Activated CD8-positive, alpha-beta T cell treated with anti-CD3 and anti-CD28 coated beads for 36 hours (primary cell): ENCODE measurements at regions not wholly inside any gene's neighbourhood (a gene's known extent, or its start where the extent isn't known, plus 50 kb on each side); places are given as distances from the start of the nearest gene placed in this dataset.

ENCODE experiments used
- ATAC-seq: fragments of 200-7000 bp; cut with Tn5 transposase; one replicate; pipeline ENCODE4 v1.10.0; 2021; ENCODE audit warnings: mild to moderate bottlenecking, moderate library complexity
- CTCF ChIA-PET: fragments of 350-600 bp; sonication (Branson Sonifier 250); formaldehyde crosslinking; loops from one replicate; lab custom pipeline; 2021; ENCODE audit warnings: antibody characterized with exemption; lab: Charles Lee
- POLR2A ChIA-PET: fragments of 350-600 bp; sonication (Branson Sonifier 250); formaldehyde crosslinking; loops from one replicate; lab custom pipeline; 2021; ENCODE audit warnings: antibody characterized with exemption; lab: Charles Lee
- DNase-seq: peaks from one replicate; pipeline ENCODE4 v3.0.0-alpha.2; 2020
- H3K27ac Mint-ChIP-seq: one replicate; pipeline ENCODE4 v1.8.0; 2021; ENCODE audit warnings: mild to moderate bottlenecking, mixed read lengths
- H3K27me3 Mint-ChIP-seq: one replicate; pipeline ENCODE4 v1.8.0; 2021; ENCODE audit warnings: mixed read lengths
- H3K36me3 Mint-ChIP-seq: one replicate; pipeline ENCODE4 v1.8.0; 2021; ENCODE audit warnings: low read depth, mixed read lengths
- H3K4me1 Mint-ChIP-seq: one replicate; pipeline ENCODE4 v1.8.0; 2021; ENCODE audit warnings: low read depth, mixed read lengths
- H3K4me3 Mint-ChIP-seq: one replicate; pipeline ENCODE4 v1.8.0; 2021; ENCODE audit warnings: mild to moderate bottlenecking, moderate library complexity, mixed read lengths
- H3K9me3 Mint-ChIP-seq: one replicate; pipeline ENCODE4 v1.8.0; 2021; ENCODE audit warnings: mixed read lengths
- intact Hi-C: fragments of 100-400 bp; cut with micrococcal nuclease; formaldehyde crosslinking; loops from one replicate; pipeline ENCODE4 v1.10.0; 2022
- TF ChIP-seq, protein P1 (sequence below): fragments of 200-600 bp; IDR thresholded peaks from one replicate; pipeline ENCODE4 v1.8.0; 2022; ENCODE audit warnings: antibody characterized with exemption, mild to moderate bottlenecking

DNA sequence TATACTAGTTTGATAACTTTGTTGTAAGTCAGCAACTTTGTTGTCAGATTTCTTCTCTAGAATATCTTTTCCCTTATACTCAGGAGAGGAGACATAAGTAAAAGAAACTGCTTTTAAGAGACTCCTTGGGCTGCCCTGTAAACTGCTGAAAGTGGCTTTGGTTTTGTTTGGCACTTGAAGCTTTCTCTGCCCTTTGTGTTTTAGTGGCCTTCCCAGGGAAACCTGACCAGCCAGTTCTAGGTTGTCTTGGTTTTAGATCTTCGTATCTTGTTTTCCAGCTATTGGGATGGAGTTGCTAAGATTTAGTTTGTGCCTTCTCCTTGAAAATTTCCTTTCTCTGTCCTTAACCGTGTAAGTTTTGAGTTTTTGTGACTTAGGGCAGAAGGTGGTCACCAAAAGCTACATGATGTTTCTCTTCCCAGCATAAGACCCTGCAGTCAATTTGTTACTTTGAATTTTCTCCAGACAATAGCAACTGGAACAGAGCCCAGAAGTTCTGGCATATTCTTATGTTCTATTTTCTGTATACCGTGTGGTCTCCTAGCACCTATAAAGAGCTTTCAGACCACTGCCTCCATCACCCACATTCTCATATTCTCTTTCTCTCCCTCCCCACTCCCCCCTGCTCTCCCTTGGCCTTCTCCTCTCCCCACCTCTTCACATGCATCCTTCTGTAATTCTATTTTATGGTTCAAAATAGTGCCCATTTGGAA, 81.1 kb downstream of the BOLA3 start:
- Mint-ChIP-seq H3K27me3 (no peaks in the 10 kb centered on the region), H3K9me3 (no peaks in the 10 kb centered on the region), H3K4me1 (peaks cover 22% of the 10 kb centered on the region), H3K4me3 (no peak overlapping the region), H3K36me3 (peaks cover 22% of the 10 kb centered on the region), H3K27ac (no peak overlapping the region)
- ChIA-PET CTCF (no interaction called here), POLR2A (no interaction called here)
- DNase-seq (no peak), ATAC-seq (no peak)
- TF ChIP-seq, protein P1, sequence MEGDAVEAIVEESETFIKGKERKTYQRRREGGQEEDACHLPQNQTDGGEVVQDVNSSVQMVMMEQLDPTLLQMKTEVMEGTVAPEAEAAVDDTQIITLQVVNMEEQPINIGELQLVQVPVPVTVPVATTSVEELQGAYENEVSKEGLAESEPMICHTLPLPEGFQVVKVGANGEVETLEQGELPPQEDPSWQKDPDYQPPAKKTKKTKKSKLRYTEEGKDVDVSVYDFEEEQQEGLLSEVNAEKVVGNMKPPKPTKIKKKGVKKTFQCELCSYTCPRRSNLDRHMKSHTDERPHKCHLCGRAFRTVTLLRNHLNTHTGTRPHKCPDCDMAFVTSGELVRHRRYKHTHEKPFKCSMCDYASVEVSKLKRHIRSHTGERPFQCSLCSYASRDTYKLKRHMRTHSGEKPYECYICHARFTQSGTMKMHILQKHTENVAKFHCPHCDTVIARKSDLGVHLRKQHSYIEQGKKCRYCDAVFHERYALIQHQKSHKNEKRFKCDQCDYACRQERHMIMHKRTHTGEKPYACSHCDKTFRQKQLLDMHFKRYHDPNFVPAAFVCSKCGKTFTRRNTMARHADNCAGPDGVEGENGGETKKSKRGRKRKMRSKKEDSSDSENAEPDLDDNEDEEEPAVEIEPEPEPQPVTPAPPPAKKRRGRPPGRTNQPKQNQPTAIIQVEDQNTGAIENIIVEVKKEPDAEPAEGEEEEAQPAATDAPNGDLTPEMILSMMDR = no peak
- intact Hi-C loops = no loop called here

DNA sequence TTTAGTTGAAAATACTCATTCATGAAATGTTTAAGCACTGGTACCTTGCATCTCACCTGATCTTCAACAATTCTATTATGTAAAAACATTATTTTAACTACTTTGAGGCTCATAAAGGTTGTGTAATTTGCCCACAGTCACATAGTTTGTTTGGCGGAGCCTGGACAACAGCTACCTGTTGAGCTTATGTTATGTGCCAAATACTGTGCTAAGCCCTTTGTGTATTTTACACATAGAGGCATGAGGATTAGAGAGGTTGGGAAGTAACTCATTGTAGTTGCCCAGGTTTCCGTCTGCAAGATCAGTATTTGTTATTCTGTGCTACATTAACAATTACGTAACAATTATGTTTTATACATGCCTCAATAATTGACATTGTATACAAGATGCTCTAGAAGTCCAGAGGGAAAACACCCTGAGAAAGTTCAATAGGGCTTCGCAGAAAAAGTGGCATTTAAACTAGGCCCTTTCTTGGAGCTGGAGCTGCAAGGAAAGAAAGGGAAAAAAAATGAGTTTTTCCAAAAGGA, 80.4 kb downstream of the BOLA3 start:
- no peak for DNase-seq
- CTCF ChIA-PET = interaction anchor here (1.6 kb wide), 1 partner anchor 243 kb away, joined by 5 read pairs; no protein-coding TSS in a partner anchor
- TF ChIP-seq, protein P1 = no peak
- intact Hi-C loops = no loop called here
- ATAC-seq = no peak
- POLR2A ChIA-PET = no interaction called here
- peaks cover 23% of the 10 kb centered on the region for H3K4me1 Mint-ChIP-seq
- H3K9me3 Mint-ChIP-seq = no peaks in the 10 kb centered on the region
- no peak overlapping the region for H3K27ac Mint-ChIP-seq
- H3K27me3 Mint-ChIP-seq = no peaks in the 10 kb centered on the region
- peaks cover 22% of the 10 kb centered on the region for H3K36me3 Mint-ChIP-seq
- no peak overlapping the region for H3K4me3 Mint-ChIP-seq

DNA sequence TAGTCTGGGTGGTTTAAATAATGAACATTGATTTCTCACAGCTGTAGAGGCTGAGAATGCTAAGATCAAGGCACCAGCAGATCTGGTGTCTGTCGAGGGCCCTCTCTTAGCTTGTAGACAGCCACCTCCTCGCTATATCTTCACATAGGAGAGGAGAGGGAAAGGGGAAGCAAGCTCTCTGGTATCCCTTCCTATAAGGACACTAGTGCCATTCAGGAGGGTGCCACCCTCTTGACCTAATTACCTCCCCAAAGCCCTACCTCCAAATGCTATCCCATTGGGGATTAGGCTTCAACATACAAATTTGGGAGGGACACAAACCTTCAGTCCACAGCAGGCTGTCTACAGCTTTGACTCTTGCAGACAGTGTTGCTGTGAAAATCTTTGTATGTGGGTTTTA, 76.7 kb downstream of the BOLA3 start:
- no peak for ATAC-seq
- DNase-seq = no peak
- intact Hi-C loops = no loop called here
- Mint-ChIP-seq H3K4me3 (no peak overlapping the region), H3K27ac (no peak overlapping the region), H3K4me1 (peaks cover 20% of the 10 kb centered on the region), H3K27me3 (no peaks in the 10 kb centered on the region), H3K36me3 (peaks cover 32% of the 10 kb centered on the region), H3K9me3 (no peaks in the 10 kb centered on the region)
- TF ChIP-seq, protein P1 = no peak
- POLR2A ChIA-PET = no interaction called here
- CTCF ChIA-PET = no interaction called here

DNA sequence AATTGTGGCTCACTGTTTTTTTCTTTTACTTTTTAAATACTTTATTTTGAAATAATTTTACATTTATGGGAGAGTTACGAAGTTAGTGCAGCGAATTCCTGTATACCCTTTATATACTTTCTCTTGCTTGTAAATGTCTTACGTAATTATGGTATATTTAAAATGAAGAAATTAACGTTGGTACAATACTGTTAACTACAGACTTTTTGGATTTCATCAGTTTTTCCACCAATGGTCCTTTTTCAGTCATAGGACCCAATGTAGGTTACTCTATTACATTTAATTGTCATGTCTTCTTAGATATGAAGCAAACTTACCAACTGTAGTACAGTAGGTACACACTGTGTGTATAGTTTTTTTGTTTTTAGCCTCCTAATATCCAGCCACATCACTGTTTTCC, 76.3 kb downstream of the BOLA3 start:
- intact Hi-C loops = no loop called here
- Mint-ChIP-seq H3K27me3 (no peaks in the 10 kb centered on the region), H3K36me3 (peaks cover 34% of the 10 kb centered on the region), H3K27ac (no peak overlapping the region), H3K4me1 (peaks cover 20% of the 10 kb centered on the region), H3K9me3 (no peaks in the 10 kb centered on the region), H3K4me3 (no peak overlapping the region)
- CTCF ChIA-PET = no interaction called here
- POLR2A ChIA-PET = no interaction called here
- TF ChIP-seq, protein P1 = no peak
- DNase-seq = no peak
- ATAC-seq = no peak

DNA sequence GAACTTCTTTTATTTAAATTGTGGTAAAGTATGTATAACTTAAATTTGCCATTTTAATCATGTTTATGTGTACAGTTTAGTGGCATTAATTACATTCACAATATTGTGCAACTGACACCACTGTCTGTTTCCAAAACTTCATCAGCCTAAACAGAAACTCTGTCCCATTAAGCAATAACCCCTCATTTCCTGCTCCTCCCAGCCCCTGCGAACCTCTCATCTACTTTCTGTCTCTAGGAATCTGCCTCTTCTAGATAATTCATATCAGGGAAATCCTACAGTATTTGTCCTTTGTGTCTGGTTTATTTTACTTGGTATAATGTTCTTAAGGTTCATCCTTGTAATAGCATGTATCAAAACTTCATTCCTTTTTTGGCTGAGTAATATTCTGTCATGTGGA, 75.1 kb downstream of the BOLA3 start:
- CTCF ChIA-PET = interaction anchor here (1.0 kb wide), 1 partner anchor 117 kb away, joined by 3 read pairs; no protein-coding TSS in a partner anchor
- Mint-ChIP-seq H3K4me1 (peaks cover 18% of the 10 kb centered on the region), H3K9me3 (no peaks in the 10 kb centered on the region), H3K4me3 (no peak overlapping the region), H3K27ac (no peak overlapping the region), H3K27me3 (no peaks in the 10 kb centered on the region), H3K36me3 (peaks cover 36% of the 10 kb centered on the region)
- DNase-seq = no peak
- intact Hi-C loops = no loop called here
- TF ChIP-seq, protein P1 = no peak
- ATAC-seq = no peak
- POLR2A ChIA-PET = no interaction called here
